LHCN-M2 (cell line): ENCODE measurements at regions not wholly inside any gene's neighbourhood (a gene's known extent, or its start where the extent isn't known, plus 50 kb on each side); places are given as distances from the start of the nearest gene placed in this dataset.

Experiments used
- DNase-seq: peaks from one replicate; pipeline ENCODE4 v3.0.0-alpha.2; 2012; ENCODE audit warnings: low read depth

- no peak for DNase-seq
Measured at GRCh38 chr10:88168171-88169036, 305.0 kb downstream of the PTEN start.

GRCh38 chr10:88169037-88169319, 305.6 kb downstream of the PTEN start:
- no peak for DNase-seq

GRCh38 chr10:88170628-88171027, 307.2 kb downstream of the PTEN start:
- no peak for DNase-seq

- DNase-seq: peak; percentile 44
Measured at GRCh38 chr10:88172159-88172558, 308.7 kb downstream of the PTEN start.

DNA sequence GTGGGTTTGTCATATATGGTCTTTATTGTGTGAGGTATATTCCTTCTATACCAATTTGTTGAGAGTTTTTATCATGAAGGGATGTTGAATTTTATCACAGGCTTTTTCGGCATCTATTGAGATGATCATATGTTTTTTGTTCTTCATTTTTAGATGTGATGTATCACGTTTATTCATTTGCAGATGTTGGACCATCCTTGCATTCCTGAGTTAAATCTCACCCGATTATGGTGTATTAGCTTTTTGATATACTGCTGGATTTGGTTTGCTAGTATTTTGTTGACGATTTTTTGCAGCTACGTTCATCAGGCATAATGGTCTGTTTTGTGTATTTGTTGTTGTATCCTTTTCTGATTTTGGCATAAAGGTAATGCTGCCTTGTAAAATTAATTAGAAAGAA, 311.0 kb downstream of the PTEN start:
- DNase-seq: no peak

DNA sequence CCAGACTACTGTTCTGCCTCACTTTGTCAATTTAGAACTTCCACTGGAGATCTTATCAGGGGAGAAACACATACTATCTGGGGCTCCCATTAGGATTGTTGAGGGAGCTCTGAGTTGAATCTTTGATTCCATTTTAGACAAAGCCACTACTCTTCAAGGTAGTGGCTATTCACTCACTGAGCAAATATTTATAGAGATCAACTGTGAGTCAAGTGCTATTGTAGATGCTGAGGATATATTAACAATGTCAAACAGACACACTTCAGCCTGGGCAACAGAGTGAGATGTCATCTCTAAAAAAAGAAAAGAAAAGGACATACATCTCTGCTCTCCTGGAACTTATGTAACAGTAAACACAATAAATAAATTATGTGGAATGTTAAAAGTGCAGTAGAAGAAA, 315.3 kb downstream of the PTEN start:
- no peak for DNase-seq

DNA sequence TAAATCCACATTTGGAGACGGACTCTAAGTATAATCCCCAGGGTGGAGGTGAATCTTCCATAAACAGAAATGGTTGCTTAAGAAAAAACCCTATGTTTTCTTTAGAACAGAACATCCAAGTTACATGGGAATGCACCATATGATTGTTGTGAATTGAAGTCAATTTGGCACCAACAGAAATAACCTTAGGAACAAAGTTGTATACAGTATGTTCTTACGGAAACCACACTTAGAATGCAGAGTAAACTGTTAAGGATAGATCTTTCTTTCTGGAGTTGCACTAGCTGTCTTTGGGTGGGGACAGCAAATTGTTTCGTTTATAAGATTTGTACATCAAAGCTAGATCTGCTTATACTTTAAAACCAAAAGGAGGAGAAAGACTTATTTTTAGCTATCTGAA, 316.4 kb downstream of the PTEN start:
- no peak for DNase-seq

DNA sequence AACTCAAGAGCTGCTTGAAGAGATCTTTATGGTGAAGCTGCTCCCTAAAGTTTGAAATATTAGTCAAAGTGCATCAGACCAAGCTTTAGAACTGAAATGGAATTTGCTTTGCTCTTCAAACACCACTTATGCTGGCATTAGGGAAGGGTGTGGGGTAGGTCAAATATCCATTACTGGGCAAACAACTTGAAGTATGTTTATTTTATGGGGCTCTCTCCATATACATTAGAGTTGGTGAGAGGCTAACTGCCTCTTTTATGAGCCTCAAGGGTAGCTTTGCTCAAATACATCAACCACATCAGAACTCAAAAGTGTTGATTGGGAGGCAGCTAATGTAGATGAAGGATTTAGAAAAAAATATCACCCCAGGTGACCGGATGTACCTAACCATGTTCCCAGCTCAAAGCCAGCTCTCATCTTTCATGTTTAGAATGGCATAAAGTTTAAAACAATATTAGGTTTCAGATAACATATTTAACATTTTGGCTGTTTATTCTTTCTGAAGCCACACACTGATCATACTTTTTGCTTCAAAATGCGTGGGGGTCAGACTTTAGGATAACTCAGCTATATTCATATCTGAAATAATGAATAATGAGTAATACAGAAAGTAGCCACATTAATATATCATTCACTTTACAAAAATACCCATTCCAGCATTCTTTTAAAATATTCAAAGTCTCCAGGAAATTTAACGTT, 318.6 kb downstream of the PTEN start:
- DNase-seq: no peak

DNA sequence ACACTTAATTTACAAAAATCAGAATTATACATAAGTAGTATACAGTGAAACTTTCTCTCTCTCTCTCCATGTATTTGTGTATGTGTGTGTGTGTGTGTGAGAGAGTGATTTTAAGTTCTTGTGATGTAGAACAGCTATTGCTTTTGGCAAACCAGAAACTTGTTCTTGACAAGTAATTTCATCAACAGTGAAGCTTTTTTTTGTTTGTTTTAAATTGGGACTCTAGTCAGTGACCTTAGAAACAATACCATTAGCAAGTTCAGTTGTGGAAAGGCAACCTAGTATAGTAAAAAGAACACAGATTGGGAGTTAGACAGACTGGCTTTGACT, 319.1 kb downstream of the PTEN start:
- no peak for DNase-seq

GRCh38 chr10:88184543-88185297, 321.3 kb downstream of the PTEN start:
- no peak for DNase-seq

GRCh38 chr10:88185830-88186229, 322.4 kb downstream of the PTEN start:
- no peak for DNase-seq

GRCh38 chr10:88186335-88186734, 322.9 kb downstream of the PTEN start:
- peak; percentile 24 for DNase-seq

GRCh38 chr10:88187472-88187871, 324.0 kb downstream of the PTEN start:
- DNase-seq: peak; percentile 10

- DNase-seq: peak; percentile 13
Measured at GRCh38 chr10:88190123-88190522, 326.7 kb downstream of the PTEN start.

DNA sequence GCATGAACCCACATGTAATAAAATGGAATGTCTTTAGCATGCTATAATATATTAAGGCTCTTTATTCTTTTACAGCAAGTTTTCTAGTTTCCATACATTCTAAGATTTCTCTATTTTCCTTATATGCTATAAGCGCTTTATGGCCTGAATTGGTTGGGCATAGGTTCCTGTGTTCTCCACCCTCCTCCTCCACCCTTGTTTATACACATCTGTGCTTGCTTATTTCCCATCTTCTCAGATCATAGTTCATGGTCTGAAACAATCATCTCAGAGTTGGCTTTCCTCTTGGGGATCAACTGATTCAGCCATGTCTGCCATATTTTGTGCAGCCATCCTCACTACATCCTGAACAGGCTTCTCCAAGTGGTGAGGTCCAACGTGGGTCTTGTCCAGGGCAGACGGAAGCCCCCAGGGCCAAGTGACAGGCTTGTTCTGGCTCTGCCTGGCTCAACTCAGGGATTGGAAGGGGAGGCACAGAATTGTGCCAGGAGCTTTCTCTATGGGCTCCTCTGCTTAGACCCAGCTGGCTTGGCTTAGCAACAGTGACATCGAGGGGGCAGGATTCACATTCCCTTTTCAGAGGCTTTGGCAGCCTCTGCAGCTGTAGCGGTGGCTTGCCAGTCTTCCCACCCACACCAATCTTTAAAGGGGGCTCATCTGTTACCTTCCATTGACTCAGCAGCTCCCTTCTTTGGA, 327.3 kb downstream of the PTEN start:
- no peak for DNase-seq

- DNase-seq: no peak
Measured at GRCh38 chr10:88193018-88193417, 329.6 kb downstream of the PTEN start.

DNA sequence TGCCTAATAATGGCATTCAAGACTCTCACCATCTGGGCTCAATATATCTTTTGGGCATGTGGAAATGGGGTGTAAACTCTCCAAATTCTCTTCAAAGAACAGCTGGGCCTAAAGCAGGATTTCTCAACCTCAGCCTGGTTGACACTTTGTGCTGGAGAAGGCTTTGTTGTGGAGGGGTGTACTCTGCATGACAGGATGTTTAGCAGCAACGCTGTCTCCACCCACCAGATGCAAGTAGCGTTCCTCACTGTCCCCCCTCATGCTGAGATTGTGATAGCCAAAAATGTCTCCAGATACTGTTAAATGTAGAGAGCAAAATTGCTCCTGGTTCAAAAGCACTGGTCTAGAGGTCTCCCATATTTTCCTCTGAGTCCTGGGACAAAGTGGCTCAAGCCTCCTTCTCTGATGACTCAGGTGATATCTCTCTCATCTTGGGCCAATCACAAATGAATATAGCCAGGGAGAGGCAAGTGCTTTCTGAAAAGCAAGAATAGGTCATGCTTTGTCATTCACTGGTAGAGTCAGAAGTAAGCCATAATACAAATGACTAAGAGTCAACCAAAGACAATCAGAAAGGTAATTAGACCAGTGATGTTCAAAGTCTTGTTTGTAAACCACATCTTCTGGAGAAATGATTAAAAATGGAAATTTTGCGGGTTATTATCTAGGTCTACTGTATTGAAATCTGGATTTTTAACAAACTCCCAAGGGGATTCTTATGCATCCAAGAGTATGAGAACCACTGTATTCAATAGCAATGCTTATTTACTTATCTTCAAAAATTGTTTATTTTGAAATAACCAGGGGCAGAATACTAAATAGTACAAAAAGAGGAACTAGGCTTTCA, 330.8 kb downstream of the PTEN start:
- peak; percentile 29 for DNase-seq

GRCh38 chr10:88194961-88195367, 331.5 kb downstream of the PTEN start:
- no peak for DNase-seq

DNA sequence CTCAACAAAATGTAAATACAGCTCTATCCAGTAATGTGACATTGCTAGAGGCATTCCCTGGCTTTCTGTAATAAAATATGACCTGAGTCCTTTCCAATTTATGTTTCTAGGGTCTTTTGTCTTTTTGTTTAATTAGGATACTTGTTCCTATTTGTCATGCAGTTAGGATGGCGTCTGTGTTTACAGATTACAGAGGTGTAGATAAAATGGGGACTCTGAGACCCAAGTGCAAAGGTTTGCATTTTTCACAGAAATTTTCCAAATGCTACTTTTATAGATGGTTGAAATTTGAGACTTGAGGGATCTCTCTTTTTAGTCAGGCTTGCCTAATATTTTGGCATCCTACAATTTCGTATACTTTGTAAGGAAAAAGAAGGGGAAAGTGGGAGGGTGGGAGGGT, 332.4 kb downstream of the PTEN start:
- DNase-seq: no peak

DNA sequence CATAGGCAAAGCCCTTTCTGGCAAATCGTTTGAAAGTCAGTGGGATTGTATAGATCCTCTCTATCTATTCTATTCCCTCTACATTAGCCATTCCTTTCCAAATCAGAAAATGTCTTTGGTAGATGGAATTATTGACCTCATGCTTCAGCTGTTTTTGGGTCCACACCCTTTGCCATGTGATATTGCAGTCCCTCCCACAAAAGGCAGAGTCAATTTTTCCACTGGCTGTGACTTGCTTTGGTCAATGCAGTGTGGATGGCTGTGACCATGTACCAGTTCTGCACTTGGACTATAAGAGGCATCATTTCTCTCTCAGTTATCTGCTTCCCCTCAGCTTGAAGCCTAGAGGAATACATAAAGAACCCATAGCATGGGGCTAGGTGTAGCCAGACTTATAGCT, 332.9 kb downstream of the PTEN start:
- peak; percentile 9 for DNase-seq

GRCh38 chr10:88198023-88198422, 334.6 kb downstream of the PTEN start:
- no peak for DNase-seq
